Osteocyte (in vitro differentiated cells): ENCODE measurements at regions not wholly inside any gene's neighbourhood (a gene's known extent, or its start where the extent isn't known, plus 50 kb on each side); places are given as distances from the start of the nearest gene placed in this dataset.

Experiments used
- DNase-seq: peaks from one replicate; pipeline ENCODE4 v3.0.0; 2021; ENCODE audit warnings: mixed read lengths; ENCODE audit not compliant: unreplicated experiment; ENCODE audit errors: extremely low spot score
- H3K27ac Mint-ChIP-seq: one replicate; pipeline ENCODE4 v1.8.0; 2021; ENCODE audit warnings: mild to moderate bottlenecking, mixed read lengths; ENCODE audit not compliant: unreplicated experiment
- H3K27me3 Mint-ChIP-seq: one replicate; pipeline ENCODE4 v1.8.0; 2021; ENCODE audit warnings: mixed read lengths; ENCODE audit not compliant: unreplicated experiment
- H3K36me3 Mint-ChIP-seq: one replicate; pipeline ENCODE4 v1.8.0; 2021; ENCODE audit warnings: mixed read lengths; ENCODE audit not compliant: unreplicated experiment
- H3K4me1 Mint-ChIP-seq: one replicate; pipeline ENCODE4 v1.8.0; 2021; ENCODE audit warnings: mixed read lengths; ENCODE audit not compliant: unreplicated experiment
- H3K4me3 Mint-ChIP-seq: one replicate; pipeline ENCODE4 v1.8.0; 2021; ENCODE audit warnings: mild to moderate bottlenecking, moderate library complexity, mixed read lengths; ENCODE audit not compliant: unreplicated experiment
- H3K9me3 Mint-ChIP-seq: one replicate; pipeline ENCODE4 v1.8.0; 2021; ENCODE audit warnings: mixed read lengths; ENCODE audit not compliant: unreplicated experiment
- CTCF ChIP-seq: fragments of 200-600 bp; sonication (generic); IDR thresholded peaks from 2 replicates; pipeline ENCODE4 v1.5.0; 2021; ENCODE audit warnings: antibody characterized with exemption, mild to moderate bottlenecking, moderate library complexity

DNA sequence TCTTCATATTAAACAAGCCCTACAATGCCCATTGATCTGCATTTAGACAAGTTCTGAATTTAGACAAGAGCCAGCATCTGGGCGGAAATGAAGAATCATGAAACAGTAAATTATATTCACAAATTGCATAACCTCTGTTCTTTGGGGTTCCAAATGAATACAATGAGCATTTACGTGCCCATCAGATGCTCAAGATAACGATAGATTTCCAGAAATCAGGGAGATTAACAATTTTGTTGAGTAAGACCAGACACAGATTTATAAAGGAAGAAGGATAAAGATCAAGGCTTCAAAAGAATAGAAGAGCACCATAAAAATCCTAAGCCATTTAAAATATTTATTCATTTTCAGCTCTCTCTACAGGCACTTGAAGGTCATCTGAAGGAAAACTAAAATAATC is 59.7 kb upstream of the CDH20 start:
- no peak for DNase-seq
- Mint-ChIP-seq H3K4me1 (no peaks in the 10 kb centered on the region), H3K4me3 (no peak overlapping the region), H3K9me3 (no peaks in the 10 kb centered on the region), H3K27ac (no peak overlapping the region), H3K36me3 (no peaks in the 10 kb centered on the region), H3K27me3 (peaks cover 30% of the 10 kb centered on the region)
- TF ChIP-seq CTCF, result no peak

DNA sequence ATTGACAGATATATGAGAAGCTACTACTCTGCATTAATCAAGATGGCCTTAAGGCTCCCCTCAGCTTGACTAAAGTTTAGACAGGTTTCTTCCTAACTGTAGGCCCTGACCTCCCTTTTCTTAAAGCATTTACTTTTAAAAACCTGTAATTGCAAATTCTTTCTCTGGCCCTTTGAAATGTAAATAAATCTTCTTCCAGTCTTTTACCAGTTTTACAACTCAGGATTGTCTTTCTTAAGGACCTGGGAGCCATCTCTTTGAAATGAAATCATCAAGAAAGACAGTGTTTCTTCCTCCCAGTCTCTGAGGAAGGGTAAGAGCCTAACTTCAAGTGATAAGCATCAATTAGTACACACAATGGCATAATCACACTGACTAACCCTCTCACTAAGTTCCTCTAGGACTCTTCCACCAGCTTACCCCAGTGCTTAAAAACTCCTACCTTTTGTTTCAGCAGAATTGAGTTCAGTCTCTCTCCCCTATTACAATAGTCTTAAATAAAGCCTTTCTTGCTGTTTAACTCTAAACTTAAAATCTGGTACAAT is 58.7 kb upstream of the CDH20 start:
- Mint-ChIP-seq H3K36me3 (no peaks in the 10 kb centered on the region), H3K27me3 (peaks cover 26% of the 10 kb centered on the region), H3K9me3 (peaks cover under 1% of the 10 kb centered on the region), H3K27ac (no peak overlapping the region), H3K4me1 (no peaks in the 10 kb centered on the region), H3K4me3 (no peak overlapping the region)
- no peak for DNase-seq
- TF ChIP-seq CTCF, result no peak

GRCh38 chr18:61277808-61278207 is 55.4 kb upstream of the CDH20 start:
- H3K4me1 Mint-ChIP-seq, result no peaks in the 10 kb centered on the region
- peaks cover 21% of the 10 kb centered on the region for H3K9me3 Mint-ChIP-seq

GRCh38 chr18:61281431-61281830 is 51.8 kb upstream of the CDH20 start:
- TF ChIP-seq CTCF, result no peak
- no peak for DNase-seq
- H3K4me1 Mint-ChIP-seq, result no peaks in the 10 kb centered on the region
- H3K4me3 Mint-ChIP-seq, result no peak overlapping the region
- H3K9me3 Mint-ChIP-seq, result peaks cover 21% of the 10 kb centered on the region
- H3K27ac Mint-ChIP-seq, result no peak overlapping the region
- H3K27me3 Mint-ChIP-seq, result peaks cover 24% of the 10 kb centered on the region
- no peaks in the 10 kb centered on the region for H3K36me3 Mint-ChIP-seq

More at GRCh38 chr18:61277808-61278207, 55.4 kb upstream of the CDH20 start:
- TF ChIP-seq CTCF, result no peak
- Mint-ChIP-seq H3K36me3 (no peaks in the 10 kb centered on the region), H3K4me3 (no peak overlapping the region), H3K27ac (no peak overlapping the region), H3K27me3 (peaks cover 28% of the 10 kb centered on the region)
- DNase-seq, result no peak

DNA sequence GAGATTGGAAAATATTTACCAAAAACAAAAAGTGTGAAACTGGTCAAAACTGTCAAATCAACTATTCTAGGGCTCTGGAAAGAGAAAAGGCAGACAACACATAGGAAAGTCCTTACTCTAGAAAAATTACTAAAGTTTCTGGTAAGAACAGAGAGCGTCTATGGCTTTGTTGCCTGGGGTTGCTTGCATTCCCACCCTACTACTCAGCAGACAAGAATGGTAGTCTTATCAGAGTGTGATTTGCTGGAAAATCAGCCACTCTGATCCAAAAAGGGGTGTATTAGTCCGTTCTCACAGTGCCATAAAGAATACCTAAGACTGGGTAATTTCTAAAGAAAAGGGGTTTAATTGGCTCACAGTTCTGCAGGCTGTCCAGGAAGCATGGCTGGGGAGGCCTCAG is 50.3 kb upstream of the CDH20 start:
- TF ChIP-seq CTCF, result no peak
- Mint-ChIP-seq H3K27me3 (peaks cover 23% of the 10 kb centered on the region), H3K4me1 (no peaks in the 10 kb centered on the region), H3K4me3 (no peak overlapping the region), H3K36me3 (no peaks in the 10 kb centered on the region), H3K9me3 (peaks cover 21% of the 10 kb centered on the region), H3K27ac (no peak overlapping the region)
- no peak for DNase-seq
